AG04450 (cell line): ENCODE measurements at regions not wholly inside any gene's neighbourhood (a gene's known extent, or its start where the extent isn't known, plus 50 kb on each side); places are given as distances from the start of the nearest gene placed in this dataset.

ENCODE experiments used
- CTCF ChIA-PET: fragments of 300-600, 350-600 bp; formaldehyde crosslinking; extraction: SDS; loops from one replicate; lab custom pipeline; 2022; ENCODE audit warnings: antibody characterized with exemption, inconsistent platforms; lab: Charles Lee
- POLR2A ChIA-PET: fragments of 350-600 bp; formaldehyde crosslinking; extraction: SDS; loops from one replicate; lab custom pipeline; 2021; ENCODE audit warnings: antibody characterized with exemption, inconsistent platforms; lab: Yijun Ruan, JAX
- DNase-seq: peaks from one replicate; pipeline ENCODE4 v3.0.0-alpha.2; 2011; ENCODE audit warnings: low read depth, low spot score
- H3K27ac ChIP-seq: one replicate; pipeline ENCODE4 v1.5.1; 2012; ENCODE audit warnings: low read depth, low read length, control low read depth
- H3K27me3 ChIP-seq: one replicate; pipeline ENCODE4 v1.6.0; 2012; ENCODE audit warnings: low read length; ENCODE audit not compliant: control insufficient read depth, insufficient read depth
- H3K4me3 ChIP-seq: 2 replicates; pipeline ENCODE4 v1.5.1; 2011; ENCODE audit warnings: mild to moderate bottlenecking, low read depth, low read length, control low read depth
- H3K9me3 ChIP-seq: 2 replicates; pipeline ENCODE4 v1.5.1; 2012; ENCODE audit warnings: low read length; ENCODE audit not compliant: control insufficient read depth, insufficient read depth
- TF ChIP-seq, protein P1 (sequence below): IDR thresholded peaks from 2 replicates; pipeline ENCODE4 v1.5.1; 2011; ENCODE audit warnings: low read depth, low read length, control low read depth, inconsistent platforms

DNA sequence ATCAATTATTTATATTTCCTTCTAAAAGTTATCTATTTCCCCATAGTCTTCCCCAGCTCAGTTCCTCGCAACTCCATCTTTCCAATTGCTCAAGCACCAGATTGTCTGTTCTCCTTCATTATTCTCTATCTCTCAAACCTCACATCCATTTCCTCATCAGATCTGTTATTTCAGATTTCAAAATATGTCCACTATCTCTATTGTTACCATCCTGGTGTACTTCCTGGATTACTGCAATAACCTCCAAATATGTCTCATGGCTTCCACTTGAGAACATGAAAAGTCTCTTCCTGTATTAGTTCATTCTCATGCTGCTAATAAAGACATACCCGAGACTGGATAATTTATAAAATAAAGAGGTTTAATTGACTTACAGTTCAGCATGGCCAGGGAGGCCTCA is 641.7 kb upstream of the ZEB2 start:
- no peaks in the 10 kb centered on the region for H3K27me3 ChIP-seq
- TF ChIP-seq, protein P1, sequence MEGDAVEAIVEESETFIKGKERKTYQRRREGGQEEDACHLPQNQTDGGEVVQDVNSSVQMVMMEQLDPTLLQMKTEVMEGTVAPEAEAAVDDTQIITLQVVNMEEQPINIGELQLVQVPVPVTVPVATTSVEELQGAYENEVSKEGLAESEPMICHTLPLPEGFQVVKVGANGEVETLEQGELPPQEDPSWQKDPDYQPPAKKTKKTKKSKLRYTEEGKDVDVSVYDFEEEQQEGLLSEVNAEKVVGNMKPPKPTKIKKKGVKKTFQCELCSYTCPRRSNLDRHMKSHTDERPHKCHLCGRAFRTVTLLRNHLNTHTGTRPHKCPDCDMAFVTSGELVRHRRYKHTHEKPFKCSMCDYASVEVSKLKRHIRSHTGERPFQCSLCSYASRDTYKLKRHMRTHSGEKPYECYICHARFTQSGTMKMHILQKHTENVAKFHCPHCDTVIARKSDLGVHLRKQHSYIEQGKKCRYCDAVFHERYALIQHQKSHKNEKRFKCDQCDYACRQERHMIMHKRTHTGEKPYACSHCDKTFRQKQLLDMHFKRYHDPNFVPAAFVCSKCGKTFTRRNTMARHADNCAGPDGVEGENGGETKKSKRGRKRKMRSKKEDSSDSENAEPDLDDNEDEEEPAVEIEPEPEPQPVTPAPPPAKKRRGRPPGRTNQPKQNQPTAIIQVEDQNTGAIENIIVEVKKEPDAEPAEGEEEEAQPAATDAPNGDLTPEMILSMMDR, result no peak
- no peak overlapping the region for H3K4me3 ChIP-seq
- H3K27ac ChIP-seq, result no peak overlapping the region
- no peak for DNase-seq
- POLR2A ChIA-PET, result no interaction called here
- no peaks in the 10 kb centered on the region for H3K9me3 ChIP-seq
- CTCF ChIA-PET, result no interaction called here

DNA sequence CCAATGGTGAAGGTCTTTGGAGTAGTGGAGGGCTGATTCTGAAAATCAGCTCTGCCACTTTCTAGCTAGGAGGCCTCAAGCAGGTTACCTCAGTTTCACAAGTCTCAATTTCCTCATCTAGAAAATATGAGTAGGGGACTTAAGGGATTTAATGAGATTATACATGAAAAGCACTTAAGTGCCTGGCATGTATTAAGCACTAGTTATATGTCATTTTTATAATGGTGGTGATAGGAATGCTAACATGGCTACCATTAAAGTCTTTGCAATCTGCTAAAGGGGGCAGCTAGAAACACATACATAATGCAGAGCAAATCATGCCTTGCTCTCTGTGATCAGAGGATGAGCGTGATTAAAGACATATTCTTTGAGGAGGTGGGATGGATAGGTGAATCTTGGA is 640.9 kb upstream of the ZEB2 start:
- DNase-seq, result no peak
- Histone ChIP-seq H3K4me3 (no peak overlapping the region), H3K27me3 (no peaks in the 10 kb centered on the region), H3K27ac (no peak overlapping the region), H3K9me3 (no peaks in the 10 kb centered on the region)
- ChIA-PET CTCF (no interaction called here), POLR2A (no interaction called here)
- TF ChIP-seq, protein P1, result no peak

DNA sequence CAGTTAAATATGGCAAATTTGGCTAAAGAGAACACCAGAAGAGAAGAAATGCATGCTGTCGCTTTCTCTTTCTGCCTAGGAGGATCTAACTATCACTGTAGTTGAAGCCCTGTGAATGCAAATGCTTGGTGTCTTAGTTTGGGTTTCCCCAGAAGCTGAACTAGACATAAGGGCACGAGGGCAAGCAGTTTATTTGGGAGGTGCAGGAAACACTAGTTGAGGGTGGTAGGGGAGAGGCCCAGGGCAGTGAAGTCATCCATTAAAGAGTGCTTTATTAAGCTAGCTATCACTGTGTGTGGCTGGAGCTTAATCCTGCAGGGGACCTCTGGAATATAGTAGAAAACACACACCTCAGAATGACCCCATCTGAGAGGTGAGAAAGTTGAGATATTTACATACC is 639.8 kb upstream of the ZEB2 start:
- TF ChIP-seq, protein P1, result no peak
- Histone ChIP-seq H3K27ac (no peak overlapping the region), H3K27me3 (no peaks in the 10 kb centered on the region), H3K4me3 (no peak overlapping the region), H3K9me3 (no peaks in the 10 kb centered on the region)
- ChIA-PET POLR2A (no interaction called here), CTCF (no interaction called here)
- no peak for DNase-seq

DNA sequence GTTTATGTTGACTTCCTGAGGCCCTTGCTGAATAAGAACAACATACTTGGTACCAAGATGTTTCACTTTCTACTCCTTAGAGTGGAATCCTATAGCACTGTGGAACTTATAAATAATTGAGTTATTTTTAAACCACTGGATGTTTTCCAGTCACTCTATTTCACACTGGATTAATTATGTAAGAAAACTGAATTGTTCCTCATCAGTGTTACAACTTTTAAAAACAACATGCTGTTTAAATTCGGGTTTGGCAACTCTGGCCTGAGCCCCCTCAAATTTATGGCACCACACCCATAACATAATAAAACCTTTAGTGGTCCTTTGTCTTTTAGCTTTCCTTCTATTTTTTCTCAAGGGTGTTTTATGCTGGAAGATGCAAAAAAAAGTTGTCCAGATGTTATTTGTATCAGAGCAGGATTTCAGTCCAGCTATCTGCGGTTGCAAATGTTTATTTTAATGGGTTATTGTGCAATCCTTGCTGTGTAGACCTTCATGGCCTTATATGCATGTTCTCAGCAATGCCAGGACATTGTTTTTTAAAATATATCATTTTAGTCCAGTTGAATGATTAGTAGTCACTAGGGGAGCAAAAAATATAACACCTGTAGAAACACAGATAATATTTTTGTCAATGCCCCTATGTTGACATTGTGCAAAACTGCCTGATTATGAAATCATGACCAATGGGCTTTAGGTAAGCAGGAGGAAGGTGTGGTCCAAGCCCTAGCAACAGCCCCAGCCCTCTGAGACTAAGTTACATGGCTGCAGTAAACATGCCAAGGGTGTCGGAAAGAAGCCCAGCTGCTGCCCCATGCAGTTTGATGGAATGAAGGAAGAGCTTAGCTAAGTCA is 638.0 kb upstream of the ZEB2 start:
- no peaks in the 10 kb centered on the region for H3K9me3 ChIP-seq
- DNase-seq, result peak; percentile 88
- CTCF ChIA-PET, result no interaction called here
- TF ChIP-seq, protein P1, result no peak
- POLR2A ChIA-PET, result interaction anchor here (0.6 to 1.4 kb wide), 8 partner anchors 9 to 1184 kb away, joined by 3 read pairs; no protein-coding TSS in a partner anchor
- no peak overlapping the region for H3K4me3 ChIP-seq
- H3K27ac ChIP-seq, result peak overlapping the region; percentile 21
- no peaks in the 10 kb centered on the region for H3K27me3 ChIP-seq

DNA sequence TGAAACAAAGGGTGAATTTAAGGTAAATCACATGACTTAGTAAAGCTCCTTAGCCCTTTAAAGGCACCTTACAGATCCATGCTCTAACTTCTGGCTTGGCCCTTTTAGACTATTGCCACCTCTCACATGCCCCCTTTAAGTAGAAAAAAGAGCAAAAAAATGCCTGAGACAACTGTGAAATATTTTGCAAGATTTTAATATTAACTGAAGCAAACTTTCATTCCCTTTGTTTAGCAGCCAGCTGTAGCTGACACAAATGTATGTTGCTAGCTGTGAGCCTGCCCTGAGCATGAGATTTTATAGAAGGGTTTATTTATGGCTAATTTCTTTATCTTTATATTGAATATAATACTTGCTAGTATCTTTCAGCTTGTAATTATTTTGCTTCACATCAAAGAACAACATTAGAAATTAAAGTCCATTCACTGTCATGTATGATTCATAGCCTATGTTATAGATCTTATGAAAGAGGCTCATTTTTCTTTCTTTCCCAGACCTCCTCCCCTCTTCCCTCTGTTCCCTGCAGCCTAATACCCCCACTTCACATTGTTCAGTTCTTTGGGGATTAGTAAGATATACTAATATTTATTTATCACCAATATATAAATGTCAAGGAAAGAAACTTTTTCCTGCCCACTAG is 637.2 kb upstream of the ZEB2 start:
- peak overlapping the region; percentile 21 for H3K27ac ChIP-seq
- H3K9me3 ChIP-seq, result no peaks in the 10 kb centered on the region
- TF ChIP-seq, protein P1, result no peak
- H3K27me3 ChIP-seq, result no peaks in the 10 kb centered on the region
- ChIA-PET CTCF (no interaction called here), POLR2A (interaction anchor here (0.6 to 1.4 kb wide), 7 partner anchors 9 to 1183 kb away, joined by 3 read pairs; no protein-coding TSS in a partner anchor)
- no peak for DNase-seq
- no peak overlapping the region for H3K4me3 ChIP-seq
